ENCODE measurements at regions not wholly inside any gene's neighbourhood (a gene's known extent, or its start where the extent isn't known, plus 50 kb on each side); places are given as distances from the start of the nearest gene placed in this dataset.

DNA sequence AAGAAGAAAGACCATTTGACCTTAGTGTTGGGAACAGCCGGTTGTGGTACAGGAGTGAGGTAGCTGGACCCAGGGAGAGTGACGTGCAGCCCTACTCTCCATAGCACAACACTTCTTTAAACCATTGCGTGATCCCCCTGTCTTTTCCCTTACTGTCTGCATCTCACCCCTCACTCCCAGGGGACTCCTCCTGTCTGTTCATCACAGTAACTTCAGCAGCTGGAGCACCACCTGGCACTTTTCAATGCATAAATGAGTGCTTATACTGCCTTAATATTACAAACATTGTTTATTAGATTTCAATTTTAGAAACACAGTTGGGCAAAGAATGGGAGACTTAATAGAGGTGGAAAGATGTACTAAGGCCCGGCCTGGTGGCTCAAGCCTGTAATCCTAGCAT lies 285.5 kb downstream of the UQCRFS1 start:
- no peak for DNase-seq

DNA sequence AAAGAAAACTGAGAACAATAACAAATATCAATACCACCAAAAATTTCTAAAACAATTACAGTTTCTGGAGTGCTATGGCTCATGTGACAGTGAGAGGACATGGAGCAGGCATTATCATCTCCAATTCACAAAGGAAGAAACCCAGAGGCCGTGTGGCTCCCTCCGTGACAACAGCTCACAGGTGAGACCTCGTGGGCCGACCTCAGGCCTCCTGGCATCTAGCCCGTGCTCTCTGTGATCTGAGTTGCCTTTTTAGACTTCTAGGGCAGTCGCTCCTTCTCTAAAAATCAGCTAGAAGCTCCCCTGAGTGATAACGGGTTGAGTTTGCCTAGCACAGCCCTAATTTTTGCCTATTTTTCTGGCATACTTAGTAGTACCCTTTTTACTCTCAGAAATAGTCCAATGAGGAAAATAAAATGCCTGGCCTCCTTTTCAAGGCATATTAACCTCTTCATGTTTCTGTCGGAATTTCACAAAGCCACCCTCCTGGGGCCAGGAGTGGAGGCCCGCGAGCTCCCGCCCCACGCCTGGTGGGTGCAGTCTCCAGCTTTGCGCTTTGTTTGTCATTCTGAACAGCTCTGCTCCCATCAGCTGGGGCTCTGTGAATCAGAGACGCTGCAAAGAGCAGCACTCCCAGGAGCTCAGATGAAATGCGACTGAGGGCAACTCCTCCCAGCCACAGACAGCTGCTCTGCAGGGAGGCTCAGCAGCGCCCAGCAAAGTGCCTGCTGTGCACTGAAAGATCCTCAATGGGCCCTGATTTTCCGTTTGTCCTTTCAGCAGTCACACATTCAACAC lies 292.5 kb downstream of the UQCRFS1 start:
- DNase-seq: no peak

DNA sequence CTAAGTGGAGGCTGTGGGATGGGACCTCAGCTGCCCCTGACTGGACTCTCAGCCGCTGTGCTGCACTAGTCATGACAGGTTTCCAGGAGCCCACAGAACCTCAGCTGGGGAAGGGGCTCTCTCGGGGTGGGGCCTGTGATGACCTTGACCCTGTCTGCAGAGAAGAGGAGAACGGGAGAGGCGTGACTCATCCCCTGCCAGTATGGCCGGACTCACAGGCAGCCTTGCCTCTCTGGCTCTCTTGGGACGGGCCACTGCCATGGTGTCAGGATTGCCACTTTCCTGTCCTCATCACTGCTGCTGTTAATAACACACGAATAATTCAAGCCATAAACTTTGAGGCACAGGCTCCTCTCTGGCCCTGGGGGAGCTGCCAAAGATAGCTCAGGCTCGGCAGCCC lies 295.3 kb downstream of the UQCRFS1 start:
- no peak for DNase-seq

DNA sequence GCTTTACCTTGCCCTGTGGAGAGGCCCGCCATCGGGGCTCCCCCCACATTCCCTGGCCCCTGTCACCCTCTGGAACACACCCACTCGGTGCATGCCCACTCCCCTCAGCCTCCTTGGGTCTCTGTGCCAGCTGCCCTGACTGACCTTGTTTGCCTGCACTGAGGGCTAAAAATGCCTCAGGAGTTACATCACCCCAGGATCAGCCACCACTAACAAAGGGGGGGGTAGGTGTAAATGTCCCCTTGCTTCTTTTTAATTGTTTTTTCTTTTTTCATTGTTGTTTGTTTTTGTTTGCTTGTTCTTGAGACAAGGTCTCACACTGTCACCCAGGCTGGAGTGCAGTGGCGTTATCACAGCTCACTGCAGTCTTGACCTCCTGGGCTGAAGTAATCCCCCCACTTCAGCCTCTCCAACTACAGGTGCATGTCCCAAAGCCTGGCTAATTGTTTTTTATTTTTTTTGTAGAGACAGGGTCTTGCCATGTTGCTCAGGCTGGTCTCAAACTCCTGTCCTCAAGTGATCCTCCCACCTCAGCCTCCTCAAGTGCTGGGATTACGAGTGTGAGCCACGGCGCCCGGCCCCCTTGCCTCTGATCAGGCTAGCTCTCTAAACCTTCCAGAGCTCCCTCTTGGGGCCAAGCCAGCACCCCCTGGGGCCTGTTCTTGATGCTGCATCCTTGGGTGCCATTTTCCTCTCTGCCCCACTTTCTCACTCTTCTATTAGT lies 297.1 kb downstream of the UQCRFS1 start:
- DNase-seq: no peak

DNA sequence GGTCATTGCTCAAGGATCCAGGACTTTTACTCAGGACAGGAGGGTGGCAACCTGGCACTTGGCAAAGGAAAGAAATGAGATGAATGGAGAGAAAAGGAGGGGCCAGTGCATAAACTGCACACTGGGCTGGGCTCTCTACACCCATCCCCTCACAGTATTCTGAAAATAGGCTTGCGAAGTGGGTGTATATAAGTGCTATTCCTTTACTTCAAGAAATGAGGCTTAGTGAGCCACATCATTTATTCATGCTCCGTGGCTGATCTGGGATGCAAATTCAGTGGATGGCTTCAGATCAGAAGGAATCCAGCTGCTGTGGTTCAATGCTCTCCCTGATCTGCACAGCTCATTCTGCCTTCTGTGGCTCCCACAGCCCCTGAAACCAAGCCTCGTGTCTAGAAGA lies 297.7 kb downstream of the UQCRFS1 start:
- no peak for DNase-seq

DNA sequence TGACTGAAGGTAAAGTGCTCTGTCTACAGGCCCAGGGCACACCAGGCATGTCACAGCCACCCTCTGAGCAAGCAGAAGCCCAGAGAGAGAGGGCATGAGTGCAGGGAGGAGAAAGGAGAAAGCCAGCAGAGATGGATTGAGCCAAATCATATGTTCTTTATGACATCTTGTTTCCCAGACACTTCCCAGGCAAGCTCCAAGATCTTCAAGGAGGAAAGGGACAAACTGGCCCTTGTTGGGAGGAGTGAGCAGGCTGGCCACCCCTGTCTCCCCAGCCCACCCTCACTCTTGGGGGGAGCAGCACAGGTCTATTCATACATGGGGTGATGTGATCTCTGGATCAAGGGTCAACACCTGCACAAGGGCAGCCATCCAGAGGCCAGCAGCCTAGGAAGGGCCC lies 298.8 kb downstream of the UQCRFS1 start:
- no peak for DNase-seq

DNA sequence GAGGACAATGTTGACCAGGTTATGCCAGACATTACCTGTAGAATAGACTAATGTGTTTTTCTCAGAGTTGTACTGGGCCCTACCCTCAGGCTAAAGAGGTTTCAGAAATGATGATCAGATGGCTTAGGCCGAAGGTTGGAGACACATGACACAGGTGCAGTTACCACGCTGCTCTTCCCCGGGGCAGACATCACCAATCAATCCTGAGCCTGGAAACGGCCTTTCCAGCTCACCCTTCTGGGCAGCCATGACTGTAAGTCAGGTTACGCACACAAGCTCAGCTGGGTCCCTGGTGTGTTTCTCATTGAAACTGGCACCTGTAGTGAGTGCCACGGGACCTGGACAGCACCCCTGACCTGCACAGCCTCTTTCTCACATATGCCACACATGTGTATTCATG lies 299.3 kb downstream of the UQCRFS1 start:
- no peak for DNase-seq

DNA sequence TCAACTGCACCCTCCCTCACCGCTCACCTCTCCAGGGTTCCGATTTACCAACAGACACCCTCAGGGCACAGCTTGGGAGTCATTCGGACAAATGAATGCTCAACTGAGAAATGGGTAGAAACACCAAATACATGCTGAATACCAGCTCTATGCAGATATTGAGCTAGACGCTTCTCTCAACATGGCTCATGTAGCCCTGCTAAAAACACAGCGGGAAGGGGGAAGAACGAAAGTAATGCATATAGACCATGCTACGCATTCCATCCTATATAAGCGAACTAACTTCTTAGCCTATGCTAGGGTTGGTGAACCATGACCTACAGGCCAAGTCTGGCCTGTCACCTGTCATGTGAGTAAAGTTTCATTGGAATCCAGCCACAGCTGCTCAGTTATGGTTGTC lies 304.0 kb downstream of the UQCRFS1 start:
- no peak for DNase-seq

DNA sequence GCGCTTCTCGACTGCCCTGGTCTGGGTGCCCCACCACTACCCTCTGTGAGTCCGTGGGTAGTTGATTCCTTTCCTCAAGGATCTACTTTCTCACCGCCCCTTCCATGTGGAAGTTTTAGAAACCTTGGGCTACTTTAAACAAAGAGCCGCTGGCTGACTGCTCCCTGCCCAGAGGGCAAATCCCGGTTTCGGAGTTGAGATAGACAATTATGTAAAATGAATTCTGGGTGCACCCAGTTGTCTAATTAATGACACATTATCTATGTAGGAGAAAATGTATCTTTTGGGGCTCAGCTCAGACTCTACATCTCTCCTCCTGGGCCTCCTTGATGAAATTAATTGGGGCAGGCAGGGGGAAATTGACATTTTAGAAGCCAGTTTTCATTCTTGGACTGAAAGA lies 305.4 kb downstream of the UQCRFS1 start:
- no peak for DNase-seq

DNA sequence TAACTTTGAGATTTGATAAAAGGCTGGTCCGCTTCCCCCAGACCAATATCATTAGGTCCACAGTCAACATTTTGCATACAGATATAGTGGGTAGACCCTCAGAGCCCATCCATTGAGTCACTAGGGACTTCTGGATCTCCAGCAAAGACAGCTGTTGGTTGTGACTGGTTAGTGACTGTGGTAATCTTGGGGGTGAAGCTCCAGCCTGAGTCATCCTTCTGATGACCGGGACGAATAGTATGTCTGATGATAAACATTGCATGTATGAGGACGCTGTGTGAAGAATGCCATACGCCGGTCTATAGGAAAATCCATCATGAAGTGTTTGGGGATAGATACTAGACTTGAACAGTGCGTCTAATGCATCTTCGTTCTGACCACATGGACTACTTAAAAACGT lies 307.0 kb downstream of the UQCRFS1 start:
- no peak for DNase-seq

DNA sequence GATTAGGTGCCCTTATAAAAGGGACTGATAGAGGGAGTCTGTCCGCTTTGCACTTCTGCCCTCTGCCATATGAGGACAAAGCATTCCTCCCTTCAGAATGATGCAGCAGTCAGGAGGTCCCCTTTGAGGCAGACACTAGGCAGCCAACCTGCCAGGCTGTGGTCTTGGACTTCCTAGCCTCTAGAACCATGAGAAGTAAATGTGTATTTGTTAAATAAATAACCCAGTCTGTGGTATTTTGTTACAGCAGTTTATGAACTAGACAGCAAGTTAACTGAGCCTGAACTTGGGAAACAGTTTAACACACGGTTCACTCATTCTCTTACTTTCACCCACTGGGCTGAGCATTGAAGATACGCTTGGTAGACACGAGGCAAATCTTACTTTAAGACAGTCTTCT lies 313.2 kb downstream of the UQCRFS1 start:
- no peak for DNase-seq

DNA sequence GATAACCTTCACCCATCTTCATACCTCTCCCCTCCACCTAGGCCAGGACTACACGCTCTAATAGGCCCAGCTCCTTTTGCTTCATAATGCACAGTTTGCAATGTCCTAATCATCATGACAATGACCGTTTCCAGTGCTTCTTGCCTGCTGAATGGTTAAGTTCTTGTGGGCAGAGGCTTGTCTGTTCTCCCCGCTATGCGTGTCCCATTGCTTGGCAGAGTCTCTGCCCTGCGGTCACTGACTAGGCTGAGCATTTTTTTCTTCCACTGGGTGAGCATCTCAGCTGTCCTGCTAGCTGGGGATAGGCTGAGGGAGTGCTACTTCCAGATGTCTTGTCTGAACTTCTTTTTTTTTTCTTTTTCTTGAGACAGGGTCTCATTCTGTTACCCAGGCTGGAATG lies 314.7 kb downstream of the UQCRFS1 start:
- no peak for DNase-seq

DNA sequence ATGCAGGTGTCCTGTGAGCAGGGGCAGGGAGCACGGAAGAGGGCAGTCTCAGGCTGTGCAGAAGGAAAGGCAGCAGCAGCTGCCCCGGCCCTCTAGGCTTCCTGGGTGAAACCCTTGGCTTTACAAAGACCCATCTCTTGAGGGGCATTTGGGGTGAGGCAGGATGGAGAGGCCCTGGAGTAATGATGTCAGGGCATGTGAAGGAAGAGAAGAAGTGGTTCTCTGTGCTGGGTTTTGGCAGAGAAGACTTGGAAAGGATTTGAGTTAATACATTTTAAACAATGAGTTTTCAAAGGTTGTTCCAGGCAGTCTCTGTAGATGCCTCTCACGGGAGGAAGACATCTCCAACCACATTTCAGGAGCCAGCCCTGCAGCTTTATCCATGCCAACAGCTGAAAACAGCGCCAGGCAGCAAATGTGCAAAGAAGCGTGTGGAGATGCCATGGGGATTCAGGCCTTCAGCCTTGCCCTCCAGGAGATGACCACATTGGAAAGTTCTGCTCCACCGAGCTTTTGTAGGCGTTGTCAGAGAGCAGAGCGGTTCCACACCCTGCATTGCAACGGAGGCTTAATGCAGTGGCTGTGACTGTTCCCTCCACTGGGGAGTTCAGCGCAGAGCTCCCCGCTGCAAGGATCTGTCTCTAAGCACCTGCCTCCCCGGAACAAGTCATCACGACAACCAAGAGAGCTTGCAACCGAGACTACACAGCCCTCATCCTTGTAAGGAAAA lies 322.8 kb downstream of the UQCRFS1 start:
- no peak for DNase-seq

DNA sequence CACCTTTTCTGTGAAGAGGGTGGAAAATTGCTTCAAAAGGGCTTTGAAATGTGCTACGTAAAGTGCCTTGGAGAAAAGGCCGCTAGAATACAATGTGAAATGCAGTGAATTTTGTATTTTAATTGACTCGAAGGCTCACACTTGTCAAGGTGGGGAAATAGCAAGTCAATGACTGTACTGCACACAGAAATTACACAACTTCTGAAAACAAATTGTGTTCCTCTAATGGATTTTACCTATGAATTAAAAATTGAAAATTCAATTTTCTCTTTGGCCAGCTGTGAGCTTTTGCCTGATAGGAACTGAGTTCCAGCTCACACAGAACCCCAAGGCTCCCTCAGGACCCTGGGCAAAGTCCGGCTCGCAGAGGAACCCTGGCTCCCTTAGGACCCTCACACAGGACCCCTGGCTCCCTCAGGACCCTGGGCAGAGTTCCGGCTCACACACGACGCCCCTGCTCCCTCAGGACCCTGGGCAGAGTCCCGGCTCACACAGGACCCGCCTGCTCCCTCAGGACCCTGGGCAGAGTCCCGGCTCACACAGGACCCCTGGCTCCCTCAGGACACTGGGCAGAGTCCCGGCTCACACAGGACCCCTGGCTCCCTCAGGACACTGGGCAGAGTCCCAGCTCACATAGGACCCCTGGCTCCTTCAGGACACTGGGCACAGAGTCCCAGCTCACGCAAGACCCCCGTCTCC lies 324.9 kb downstream of the UQCRFS1 start:
- DNase-seq: no peak

DNA sequence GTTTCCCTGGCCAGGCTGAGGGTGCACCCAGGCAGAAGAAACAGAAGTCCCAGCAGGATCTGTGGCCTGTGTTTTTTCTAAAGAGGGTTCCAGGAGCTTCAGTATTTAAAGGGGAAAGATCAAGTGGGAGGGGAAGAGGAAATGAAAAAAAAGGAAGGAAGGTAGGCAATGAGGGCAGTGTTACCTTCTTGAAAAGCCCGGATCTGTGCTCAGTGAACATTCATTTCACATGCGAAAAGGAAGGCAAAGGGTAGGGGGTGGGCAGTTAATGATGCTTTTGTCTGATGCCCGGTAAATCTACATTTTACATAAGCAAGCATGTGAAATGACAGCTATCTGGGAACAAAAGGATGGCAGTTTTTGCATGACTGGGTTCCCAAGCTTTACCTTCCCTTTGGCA lies 326.2 kb downstream of the UQCRFS1 start:
- DNase-seq: no peak

DNA sequence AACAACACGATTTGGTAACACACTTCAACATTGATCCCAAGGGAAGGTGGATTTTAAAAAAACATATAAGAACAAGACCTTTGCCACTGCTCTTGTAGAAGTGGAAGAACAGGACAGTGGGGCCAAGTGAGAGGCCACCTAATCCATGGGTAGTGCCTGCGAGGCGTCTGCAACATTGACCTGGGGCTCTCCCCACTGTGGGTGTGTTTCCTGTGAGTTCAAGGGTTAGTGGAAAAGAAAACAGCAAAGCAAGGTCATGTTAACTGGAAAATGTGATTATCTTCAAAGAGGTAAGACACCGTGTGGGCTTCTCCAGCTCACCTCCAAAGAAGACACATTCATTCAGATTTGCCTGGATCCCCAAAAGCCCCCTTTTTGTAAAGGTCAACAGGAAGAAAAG lies 327.0 kb downstream of the UQCRFS1 start:
- no peak for DNase-seq

DNA sequence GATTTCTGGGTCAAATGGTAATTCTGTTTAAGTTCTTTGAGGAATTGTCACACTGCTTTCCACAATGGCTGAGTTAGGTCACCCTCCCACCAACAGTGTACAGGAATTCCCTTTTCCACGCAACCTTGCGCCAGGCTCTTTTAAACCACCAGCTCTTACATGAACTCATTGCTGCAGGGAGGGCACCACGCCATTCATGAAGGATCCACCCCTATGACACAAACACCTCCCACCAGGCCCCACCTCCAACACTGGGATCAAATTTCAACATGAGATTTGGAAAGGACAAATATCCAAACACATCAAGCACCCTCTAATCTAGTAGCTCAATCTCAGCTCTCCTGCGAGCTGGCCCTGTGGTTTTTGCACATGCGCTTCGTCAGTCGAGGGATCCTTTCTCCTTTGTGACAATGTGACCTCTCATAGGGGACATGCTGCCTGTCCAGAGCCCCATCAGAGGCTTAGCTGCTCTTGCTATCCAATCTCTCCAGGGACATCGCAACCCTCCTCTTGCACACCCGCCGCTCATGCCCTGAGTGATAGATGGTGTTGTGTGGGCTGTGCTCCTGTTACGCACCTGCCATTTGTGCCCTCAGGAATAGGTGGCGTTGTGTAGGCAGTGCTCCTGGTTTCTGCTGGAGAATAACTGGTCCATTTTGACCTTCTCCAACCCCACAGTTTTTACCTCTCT lies 328.0 kb downstream of the UQCRFS1 start:
- no peak for DNase-seq

DNA sequence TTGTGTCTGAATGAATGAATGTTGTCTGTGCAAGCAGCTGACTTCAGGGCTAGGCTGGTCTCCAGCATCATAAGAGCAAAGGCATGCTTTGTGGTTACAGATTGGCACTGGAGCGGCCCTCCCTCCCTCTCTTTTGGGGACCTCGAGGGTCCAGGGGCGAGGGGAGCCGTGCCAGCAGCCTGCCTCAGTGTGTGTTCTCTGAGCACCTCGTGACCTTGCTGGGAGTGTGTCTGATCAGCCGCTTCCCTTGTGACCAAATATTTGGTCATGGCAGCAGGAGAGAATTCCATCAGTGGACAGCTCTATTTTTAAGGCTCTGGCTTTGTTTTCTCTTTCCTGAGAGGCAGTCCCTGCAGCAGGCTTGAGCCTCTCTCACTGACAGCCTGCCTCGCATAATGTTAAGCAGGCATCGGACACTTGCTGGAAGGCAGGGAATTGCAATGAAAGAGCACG lies 329.7 kb downstream of the UQCRFS1 start:
- no peak for DNase-seq

DNA sequence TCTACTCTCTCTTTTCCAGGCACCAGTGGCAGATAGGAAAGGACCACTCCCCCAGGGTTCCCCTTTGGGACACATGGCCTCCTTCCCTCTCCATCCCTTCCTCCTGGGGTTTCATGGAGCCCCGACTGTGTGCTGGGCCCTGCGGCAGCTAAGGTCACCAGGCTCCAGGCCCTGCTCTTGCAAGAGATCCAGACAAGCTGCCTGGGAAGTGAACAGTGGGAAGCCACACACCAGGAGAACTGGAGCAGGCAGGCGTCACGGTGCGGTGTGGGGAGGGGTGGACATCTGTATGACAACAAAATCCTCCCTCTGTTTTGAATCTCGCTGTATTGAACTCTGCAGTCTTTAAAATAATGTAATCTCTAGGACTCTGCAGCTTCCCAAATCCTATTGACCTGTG lies 330.1 kb downstream of the UQCRFS1 start:
- DNase-seq: no peak

DNA sequence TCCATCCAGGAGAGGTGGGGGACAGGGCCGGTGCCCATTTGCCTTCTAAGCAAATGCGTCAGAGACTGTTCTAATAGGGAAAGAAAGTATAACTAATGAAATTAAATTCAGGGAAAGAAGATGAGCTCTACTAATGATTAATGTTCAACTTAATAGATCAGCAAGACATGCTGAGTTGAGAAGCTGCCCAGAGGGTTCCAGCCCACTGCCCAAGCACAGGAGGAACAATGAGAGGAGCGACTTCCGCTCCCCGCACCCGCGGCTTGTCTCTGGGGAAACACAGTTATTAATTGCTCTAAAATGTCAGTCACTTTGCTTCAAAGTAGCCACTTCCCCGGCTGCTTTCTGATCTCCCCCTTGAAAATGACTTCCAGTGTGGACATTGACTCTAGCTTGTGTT lies 331.3 kb downstream of the UQCRFS1 start:
- no peak for DNase-seq

DNA sequence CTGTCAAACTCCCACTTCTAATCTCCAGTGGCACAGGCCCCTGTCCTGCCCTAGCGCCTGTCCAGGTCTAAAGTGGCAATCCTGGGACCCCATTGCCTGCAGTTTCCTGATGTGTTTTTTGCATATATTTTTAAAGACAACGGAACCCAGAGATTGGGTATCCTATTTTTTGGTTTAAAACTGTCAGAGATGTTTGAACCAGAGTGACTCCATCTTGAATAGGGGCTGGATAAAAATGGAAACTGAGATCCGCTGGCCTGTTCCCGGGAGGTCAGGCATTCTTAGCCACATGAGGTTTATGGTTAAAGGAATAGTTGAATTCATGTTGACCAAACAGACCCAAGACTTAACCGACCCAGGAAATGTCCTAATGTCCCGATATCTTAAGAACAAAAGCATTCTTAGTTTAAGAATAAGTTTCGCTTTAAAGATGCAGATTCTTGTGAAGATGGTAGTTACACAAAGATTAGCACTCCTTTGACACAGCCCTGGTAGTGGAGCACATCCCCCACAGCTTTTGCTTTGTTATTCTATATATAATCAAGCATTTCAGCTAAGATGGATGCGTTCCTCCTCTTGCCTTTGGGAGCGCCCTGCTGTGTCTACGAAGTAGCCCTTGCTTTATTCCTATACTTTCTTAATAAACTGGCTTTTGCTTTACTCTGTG lies 332.1 kb downstream of the UQCRFS1 start:
- DNase-seq: no peak

Measured in stimulated activated naive CD4-positive, alpha-beta T cell treated with Interleukin-2 at 50 U/mL for 16 hours (primary cell).